ENCODE measurements at regions not wholly inside any gene's neighbourhood (a gene's known extent, or its start where the extent isn't known, plus 50 kb on each side); places are given as distances from the start of the nearest gene placed in this dataset.
"Not testable (repeated sequence)": the region's sequence is repeated elsewhere in the genome, so short reads cannot be mapped to it uniquely, and the experiment has no call there.

DNA sequence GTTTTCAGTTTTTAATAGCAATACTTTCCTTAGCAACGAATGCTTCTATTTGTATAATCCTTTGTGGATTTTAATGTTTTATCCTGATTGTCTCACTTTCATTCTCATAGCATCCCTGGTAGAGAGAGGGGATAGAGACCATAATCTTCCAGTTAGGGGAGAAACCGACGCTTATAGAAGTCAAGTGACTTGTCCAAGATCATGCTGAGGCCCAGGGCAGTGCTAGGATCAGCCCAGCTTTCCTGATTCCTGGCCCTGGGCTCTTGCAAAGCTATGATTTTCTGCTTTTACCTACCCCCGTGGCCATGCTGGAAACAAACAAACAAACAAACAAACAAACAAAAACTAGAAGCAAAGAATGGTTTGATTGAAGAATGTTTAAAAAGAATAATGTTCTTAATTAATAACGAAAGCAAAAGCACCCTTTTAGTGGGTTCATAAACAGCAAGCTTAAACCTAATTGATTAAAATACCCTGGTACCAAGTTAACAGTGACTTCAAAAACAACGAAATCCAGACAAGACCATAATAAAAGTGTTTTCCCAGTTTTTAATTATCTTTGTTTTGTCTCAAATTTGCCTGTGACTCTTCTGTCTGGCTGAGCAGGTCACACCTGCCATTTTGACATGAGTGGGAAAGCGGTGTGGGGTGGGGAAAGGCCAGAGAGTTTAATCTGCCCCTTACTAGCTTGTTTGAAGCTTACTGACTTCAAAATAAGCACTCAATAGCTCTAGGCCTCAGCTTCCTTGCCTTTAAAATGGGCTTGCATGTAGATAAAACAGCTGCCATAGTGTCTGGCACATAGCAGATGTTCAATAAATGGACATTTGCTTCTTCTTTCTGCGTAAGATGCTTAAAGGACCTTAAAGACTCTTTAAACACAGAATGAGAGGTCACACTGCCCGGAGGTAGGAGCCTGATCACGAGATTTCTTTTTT, 116.6 kb upstream of the MYCN start:
- DNase-seq (ENCODE audit: low read depth, low spot score): no peak

DNA sequence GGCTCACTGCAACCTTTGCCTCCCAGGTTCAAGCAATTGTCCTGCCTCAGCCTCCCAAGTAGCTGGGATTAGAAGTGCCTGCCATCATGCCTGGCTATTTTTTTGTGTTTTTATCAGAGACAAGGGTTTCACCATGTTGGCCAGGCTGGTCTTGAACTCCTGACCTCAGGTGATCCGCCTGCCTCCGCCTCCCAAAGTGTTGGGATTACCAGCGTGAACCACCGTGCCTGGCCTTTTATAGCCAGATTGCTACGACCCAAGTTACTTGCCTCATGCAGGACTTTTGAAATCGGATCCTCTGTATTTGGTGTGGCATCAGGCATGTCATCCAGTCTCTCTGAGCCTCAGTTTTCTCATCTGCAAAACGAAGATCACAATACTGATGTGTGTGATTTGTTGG, 115.9 kb upstream of the MYCN start:
- DNase-seq (ENCODE audit: low read depth, low spot score): not testable (repeated sequence)

DNA sequence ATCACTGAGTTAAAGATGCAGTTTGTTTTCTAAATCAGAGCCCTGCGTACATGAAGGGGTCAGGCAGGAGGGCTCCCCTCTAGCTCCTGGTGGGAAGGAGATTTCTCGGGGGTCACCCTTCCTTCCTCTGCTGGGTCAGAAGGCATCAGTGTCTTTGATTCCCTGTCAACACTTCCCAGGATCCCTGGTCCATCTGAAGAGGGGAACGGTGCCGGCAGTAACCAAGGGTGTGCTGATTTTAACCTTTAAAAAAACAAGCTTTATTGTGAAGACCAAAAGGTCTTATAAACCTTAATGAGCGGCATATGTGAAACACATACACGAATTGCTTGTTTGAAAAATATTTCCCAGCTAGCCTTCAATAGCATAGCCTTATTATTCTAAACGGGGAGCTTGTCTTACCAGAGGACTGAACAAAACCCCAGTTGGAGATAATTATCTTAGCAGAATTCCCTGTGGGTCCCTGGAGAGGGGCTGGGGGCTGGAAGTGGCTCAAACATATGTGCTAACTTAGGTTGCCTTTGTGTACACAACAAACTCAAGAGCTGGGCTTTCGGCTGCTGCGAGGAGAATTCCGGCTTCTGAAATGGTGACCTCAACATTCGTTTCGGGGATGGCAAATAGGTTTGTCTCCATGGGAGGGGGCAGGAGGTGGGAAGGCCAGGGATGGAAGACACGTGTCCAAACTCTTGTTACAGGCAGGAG, 114.9 kb upstream of the MYCN start:
- peak; percentile 80 for DNase-seq (ENCODE audit: low read depth, low spot score)

DNA sequence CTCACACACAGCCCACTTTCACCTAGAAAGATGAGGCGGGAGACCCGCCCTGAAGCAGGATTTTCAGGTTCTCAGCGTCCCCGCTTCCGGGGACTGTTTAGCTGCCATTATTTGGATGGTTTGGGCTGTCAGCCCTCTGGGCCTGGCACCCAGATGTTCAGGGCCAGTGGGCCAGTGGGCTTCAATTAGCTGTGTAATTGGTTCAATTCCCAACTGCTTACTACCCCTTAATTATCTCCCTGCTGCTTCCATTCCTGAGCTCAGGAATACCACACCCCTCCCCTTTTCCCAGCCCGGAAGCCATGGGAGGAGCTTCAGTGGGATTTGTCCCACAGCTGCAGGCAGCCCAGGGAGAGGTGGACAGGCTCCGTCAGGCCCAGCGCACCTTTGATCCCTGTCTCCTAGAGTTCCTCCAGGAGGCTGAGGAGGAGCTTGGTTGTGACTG, 114.1 kb upstream of the MYCN start:
- DNase-seq (ENCODE audit: low read depth, low spot score): peak; percentile 98

DNA sequence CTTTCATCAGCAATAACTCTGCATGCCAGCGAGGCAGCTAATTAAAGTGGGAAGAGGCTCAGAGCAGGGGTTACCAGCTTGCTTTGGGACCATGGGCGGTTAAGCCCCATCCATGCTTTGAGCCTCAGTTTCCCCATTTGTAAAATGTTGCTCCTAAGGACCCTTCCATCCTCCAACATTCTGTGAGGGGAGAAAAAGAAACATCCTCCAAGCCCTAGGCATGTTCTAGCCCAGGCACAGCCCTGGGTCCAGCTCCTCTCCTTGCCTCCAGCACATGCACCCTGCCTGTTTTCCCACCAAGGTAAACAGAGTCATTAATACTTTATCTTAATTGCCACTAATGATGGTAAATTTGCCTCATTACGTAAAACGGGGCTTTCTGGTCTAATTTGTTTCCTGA, 113.3 kb upstream of the MYCN start:
- peak; percentile 30 for DNase-seq (ENCODE audit: low read depth, low spot score)

DNA sequence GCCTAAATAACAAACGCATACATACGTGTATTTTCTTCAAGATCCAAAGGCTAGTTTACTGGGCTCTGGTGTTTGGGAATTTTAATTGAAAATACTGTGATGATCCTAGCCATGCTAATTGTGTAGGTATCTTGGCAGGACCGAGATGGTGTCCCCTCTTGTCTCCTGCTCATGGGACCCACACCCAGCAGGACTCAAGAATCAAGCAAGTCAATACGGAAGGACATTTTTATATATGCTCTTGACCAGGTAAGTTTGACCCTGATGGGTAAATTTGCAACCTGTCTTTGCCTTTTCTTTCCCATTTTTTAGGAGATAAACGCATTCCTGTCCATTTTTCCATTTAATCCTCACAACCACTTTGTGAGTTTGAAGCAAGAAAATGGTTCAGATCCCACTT, 111.8 kb upstream of the MYCN start:
- DNase-seq (ENCODE audit: low read depth, low spot score): no peak

DNA sequence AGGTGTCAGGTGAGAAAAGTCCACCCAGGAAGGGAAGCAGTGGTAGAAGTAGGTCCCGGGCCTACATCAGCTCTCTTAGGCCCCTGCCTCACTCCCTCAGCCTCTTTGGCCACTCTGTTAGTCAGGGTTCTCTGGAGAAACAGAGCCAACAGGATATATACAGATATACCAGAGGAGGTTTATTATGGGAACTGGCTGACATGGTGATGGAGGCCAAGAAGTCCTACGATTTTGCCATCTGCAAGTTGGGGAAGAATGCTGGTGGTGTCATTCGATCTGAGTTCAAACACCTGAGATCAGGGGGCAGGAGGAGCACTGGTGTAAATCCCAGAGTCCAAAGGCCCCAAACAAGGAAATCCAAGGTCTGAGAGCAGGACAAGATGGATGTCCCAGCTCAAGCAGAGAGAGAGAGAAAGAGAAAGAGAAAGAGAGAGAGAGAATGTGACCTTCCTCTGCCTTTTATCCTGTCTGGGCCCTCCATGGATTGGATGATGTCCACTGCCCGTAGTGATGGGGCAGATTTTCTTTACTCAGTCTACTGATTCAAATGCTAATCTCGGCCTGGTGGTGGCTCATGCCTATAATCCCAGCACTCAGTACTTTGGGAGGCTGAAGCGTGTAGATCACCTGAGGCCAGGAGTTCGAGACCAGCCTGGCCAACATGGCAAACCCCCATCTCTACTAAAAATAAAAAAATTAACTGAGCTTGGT, 111.1 kb upstream of the MYCN start:
- no peak for DNase-seq (ENCODE audit: low read depth, low spot score)

DNA sequence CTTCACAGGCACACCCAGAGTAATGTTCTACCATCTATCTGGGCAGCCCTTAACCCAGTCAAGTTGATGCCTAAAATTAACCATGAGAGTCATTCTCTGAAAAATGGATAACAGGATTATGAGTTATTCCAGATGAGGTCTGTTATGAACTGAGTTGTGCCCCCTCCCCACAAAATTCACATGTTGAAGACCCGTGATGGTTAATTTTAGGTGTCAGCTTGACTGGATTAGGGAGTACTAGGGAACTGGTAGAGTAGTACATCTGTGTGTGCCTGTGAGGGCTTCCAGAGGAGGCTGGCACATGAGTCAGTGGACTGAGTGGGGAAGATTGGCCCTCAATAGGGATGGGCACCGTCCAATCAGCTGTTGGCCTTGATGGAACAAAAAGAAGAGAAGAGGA, 110.4 kb upstream of the MYCN start:
- DNase-seq (ENCODE audit: low read depth, low spot score): no peak

DNA sequence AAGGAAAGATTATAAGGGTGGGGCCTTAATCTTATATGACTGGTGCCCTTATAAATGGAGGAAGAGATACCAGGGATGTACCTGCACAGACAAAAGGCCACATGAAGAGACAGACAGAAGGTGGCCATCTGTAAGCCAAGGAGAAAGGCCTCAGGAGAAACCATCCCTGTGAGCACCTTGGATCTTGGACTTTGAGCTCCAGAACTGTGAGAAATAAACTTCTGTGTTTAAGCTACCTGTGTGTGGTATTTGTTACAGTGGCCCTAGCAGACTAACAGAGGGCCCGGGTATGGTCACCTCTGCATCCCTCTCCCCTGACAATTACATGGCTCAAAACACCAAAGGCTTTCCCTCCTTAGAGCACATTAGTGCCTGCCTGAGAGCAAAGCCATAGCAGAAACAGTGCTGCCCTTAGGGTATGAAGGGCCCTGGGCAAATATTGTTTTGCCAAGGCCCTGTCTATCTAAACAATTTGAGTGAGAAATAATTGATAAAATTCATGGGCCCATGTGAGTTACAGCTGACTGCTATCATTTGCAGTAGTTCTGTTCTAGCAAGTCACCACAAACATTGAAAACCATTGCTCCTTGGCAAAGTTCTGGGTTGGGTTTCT, 109.3 kb upstream of the MYCN start:
- DNase-seq (ENCODE audit: low read depth, low spot score): no peak

DNA sequence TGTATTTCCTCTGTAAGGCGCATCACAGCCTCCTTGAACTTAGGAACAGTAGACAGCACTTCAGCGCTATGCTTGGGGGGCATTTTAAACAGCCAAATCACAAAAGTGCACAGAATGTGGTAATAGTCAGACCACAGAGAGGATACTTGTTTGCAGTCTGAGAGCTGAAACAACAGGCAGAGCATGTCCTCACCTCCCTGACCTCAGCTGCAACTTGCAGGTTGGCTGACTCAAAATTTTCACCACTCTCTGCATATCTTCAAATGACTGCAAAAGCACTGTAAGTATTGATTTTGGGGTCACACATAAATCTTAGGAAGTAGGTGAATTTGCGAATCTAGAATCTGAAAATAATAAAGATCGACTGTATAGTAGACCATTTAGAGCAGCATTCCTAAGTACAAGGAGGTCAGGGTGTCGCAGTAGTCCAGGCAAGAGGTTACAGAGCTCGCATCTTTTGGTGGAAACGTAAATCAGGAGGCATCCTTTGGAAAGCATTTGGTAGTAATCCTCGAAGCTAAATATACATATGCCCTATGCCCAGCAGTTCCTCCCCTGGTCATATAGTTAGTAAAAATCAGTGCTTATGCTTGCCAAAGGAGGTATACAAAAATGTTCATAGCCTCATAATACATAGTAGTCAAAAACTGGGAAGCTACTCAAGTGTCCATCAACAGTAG, 108.2 kb upstream of the MYCN start:
- no peak for DNase-seq (ENCODE audit: low read depth, low spot score)

DNA sequence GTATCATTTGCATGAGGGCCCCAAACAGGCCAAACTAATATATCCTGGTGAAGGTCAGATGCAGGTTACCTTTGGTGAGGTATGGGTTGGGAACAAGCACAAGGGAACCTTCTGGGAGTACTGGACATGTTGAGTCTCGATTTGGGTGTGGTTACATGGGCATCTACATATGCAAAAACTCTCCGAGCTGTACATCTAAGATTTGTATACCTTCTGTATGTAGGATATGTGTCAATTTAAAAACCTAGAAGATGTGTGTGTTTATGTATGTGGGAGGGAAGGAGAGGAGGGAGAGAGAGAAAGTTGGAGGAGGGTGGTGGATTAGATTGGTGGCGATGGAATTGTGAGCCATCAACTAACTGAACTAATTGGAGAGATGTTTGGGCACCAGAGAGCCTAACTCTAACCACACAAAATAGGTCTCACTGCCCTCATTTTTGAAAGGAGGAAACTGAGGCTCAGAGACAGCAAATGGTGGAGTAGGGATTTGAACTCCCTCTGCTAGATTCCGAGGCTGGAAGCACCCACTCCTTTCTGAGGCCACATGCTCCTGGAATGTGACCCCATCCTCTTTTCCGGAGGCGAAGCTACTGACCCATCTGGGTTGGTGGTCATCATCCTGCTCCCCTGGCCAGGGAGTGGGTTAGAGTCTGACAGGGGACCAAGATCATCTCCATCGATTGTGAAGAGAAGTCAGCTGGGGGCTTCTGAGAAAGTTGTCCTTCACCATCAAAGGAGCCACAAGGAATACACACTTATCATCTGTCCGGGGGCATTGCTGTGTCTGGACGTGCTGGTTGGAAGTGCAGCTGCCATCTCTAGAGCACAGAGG, 107.3 kb upstream of the MYCN start:
- no peak for DNase-seq (ENCODE audit: low read depth, low spot score)

DNA sequence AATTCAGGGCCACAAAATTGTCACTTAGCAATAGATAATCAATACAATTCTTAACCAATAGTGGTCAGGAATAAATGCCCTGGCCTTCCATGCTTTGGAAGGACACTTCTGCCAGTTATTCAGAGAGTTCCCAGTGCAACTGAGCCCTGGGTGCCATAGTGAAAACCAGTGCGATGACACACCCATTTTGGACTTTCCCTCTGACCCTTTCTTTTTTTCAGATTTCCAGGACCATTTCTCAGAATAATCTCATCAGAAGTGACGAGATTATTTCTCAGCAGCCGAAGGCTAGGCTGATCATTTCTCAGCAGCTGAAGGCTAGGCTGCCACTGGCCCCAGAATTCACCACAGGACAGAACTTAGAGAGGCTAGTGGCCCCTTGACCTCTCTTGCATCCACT, 106.6 kb upstream of the MYCN start:
- no peak for DNase-seq (ENCODE audit: low read depth, low spot score)

DNA sequence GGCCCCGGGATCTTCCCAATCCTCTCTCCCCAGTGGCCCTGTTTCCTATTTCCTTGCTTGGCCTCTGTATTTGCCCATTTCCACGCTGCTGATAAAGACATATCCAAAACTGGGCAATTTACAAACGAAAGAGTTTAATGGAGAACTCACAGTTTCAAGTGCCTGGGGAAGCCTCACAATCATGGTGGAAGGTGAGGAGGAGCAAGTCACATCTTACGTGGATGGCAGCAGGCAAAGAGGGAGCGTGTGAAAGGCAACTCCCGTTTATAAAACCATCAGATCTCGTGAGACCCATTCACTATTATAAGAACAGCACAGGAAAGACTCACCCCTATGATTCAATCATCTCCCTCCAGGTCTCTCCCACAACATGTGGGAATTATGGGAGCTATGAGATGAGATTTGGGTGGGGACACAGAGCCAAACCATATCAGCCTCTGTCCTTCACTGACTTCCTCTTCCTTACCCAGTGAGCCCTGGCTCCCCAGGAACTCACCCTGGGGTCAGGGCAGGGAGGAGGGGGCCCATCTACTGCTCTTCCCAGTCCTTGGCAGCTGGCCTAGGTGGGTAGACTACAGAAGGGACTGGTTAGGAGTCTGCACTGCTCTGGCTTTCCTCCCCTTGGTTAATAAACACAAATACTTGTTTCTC, 105.8 kb upstream of the MYCN start:
- DNase-seq (ENCODE audit: low read depth, low spot score): no peak

DNA sequence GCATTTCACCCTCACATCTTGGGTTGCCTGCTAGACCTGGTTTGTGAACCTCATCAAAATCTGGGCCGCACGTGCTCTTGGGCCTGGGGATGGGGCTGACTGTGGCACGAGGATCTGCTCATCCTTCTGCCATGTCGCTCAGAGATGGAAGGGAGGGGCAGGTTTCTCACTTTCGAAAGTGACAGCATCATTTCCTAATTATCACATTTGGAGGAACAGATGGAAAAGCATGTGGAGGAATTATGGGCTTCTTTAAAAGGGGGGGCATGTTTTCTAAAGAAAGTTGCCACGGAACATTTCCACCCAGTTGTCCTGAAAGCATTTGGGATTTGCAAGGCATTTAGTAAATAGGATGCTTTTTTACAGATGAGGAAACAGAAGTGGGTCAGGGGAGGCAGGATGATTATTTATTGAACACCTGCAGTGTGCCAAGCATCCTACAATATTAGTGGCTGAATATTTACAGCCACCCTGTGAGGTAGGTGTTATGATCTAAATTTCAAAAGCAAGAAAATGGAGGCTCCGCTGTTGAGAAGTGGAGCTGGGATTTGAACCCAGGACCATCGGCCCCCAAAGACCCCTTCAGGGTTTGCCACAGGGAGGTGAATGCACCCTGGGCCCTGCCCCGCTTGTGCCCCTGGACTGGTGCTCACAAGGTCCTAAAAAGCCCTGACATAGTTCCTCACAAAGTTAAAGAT, 104.2 kb upstream of the MYCN start:
- DNase-seq (ENCODE audit: low read depth, low spot score): no peak

DNA sequence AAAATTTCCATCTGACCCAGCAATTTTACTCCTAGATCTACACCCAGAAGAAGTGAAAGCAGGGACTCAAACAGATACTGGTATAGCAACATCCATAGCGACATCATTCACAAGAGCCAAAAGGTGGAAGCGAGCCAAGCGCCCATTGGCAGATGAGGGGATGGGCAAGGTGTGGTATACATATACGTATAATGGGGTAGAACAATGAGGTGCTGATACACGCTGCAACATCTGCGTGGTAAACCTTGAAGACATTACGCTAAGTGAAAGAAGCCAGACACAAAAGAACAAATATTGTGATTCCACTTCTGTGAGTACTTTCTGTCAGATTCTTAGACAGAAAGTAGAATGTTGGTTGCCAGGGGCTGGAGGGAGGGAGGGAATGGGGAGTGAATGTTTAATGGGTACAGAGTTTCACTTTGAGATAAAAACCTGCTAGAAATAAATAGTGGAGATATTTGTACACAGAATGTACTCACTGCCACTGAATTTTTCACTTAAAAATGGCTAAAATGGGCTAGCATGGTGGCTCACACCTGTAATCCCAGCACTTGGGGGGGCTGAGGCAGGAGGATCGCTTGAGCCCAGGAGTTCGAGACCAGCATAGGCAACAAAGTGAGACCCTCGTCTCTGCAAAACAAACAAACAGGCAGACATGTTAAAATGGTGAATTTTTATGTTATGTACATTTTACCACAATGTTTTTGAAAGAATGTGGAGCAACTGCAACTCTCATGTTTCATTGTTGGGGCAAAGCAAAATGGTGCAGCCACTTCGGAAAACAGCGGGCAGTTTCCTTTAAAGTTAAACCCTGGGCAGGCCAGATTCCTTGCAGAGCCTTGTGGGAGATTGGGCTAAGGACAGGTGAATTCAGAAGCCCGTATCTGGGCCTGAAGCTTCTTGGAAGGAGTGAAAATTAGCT, 103.4 kb upstream of the MYCN start:
- DNase-seq (ENCODE audit: low read depth, low spot score): no peak

DNA sequence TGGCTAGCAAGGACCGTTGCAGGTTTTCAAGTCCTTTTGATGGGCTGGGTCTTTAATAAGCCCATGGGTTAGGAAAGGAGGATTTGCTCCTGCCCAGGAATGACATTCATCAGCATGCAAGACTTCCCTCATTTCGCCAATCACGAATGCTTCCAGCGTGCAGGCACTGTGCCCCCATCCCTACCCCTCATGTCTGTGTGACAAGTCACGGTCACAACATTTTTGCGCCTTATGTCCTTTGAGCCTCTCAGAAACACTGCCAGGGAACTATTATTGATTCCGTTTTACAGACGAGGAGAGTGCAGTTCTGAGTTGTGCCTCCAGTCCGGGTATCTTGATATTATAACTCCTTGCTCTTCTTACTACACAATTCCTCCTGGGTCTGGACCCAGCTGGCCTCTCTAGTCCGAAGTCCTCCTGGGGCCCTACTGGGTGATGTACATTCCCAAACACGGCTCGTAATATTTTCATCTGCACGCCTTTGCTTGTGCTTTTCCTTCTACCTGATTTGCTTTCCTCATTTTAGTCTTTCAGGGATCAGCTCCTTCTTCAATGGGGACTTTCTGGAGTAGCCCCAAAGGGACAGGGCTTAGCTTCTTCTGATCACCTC, 101.8 kb upstream of the MYCN start:
- DNase-seq (ENCODE audit: low read depth, low spot score): no peak

DNA sequence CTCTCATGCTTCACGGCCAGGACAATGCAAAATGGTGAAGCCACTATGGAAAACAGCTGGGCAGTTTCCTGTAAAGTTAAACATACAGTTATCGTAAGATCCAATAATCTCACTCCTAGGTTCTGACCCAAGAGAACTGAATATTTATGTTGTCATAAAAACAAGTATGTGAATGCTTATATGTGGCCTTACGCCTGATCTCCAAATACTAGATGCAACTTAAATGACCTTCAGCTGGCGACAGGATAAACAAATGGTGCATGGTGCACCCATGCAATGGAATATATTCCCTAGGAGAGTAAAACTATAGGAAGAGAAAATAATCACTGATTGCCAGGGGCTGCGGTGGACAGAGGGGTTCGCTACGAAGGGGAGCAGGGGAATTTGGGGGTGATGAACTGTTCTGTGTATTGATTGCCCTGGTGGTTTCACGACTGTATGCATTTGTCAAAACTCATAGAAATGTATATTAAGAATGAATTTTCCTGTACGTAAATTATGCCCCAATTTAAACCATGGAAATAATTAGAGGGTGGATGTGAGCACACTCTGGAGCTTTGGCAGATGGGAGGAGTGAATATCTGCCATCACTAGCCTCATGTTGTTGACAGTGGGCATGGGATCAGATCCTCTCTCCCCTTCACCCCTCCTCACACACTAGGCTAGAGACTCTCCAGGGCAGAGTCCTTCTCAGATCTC, 100.8 kb upstream of the MYCN start:
- DNase-seq (ENCODE audit: low read depth, low spot score): no peak

All from ELF-1 (cell line).